ENCODE measurements at regions not wholly inside any gene's neighbourhood (a gene's known extent, or its start where the extent isn't known, plus 50 kb on each side); places are given as distances from the start of the nearest gene placed in this dataset.

DNA sequence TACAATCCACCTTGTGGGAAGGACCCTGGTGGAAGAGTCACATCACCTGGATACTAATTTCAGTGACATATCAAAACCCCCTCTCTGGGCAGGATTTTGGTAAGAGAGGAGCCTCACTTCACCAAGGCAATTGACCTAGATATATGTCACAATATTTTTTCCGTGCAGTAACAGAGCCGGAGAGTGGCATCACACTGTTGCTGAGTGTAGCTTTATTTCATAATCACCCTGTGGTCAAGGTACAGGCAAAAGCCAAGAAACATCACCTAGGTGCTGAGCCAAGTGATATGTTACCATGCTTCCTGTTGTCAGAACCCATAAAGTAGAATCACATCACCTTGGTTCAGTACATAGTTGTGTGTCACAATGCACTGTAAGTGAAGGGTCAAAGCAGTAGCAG, 895.2 kb upstream of the TSPY4 start:
- Histone ChIP-seq H3K9me3 (no peaks in the 10 kb centered on the region), H3K27ac (no peak overlapping the region), H3K4me1 (no peaks in the 10 kb centered on the region), H3K36me3 (no peaks in the 10 kb centered on the region), H3K27me3 (no peaks in the 10 kb centered on the region), H3K4me3 (no peak overlapping the region)
- no peak for TF ChIP-seq CTCF (IDR thresholded peaks at IDR 0.05 in 4 of 5, conservative IDR thresholded peaks at IDR 0.05 in 1 of 5)
- no peak for TF ChIP-seq POLR2A (IDR thresholded peaks at IDR 0.05)
- in situ Hi-C loops (cut with MboI; ENCODE audit: low sequenced_read_pairs in 4 of 4) = no loop called here
- DNase-seq (no peak), ATAC-seq (peak in 1 of 2 donors; percentile 50)
- intact Hi-C loops (cut with DNase I; ENCODE audit: low total_unique reads) = no loop called here

DNA sequence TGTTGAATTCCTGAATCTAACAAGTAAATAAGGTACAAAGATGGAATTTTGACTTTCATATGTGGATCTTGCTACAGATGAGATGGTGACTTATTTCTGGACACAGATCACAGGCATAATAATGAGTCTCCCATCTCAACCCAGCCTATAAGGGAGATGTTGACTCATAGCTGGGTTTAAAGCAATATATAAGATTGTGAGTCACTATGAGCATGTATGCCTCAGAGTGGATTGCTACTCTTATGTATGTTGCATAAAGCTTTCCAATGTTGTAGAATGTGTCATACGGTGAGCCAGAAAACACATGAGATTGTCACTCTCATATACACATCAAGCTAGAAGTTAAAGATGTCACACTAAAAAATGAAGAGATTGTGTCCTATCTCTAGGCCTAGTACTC, 884.3 kb upstream of the TSPY4 start:
- ATAC-seq = no peak
- Histone ChIP-seq H3K36me3 (no peaks in the 10 kb centered on the region), H3K27ac (no peak overlapping the region), H3K27me3 (no peaks in the 10 kb centered on the region), H3K4me3 (no peak overlapping the region), H3K4me1 (no peaks in the 10 kb centered on the region), H3K9me3 (no peaks in the 10 kb centered on the region)
- no peak for TF ChIP-seq CTCF (IDR thresholded peaks at IDR 0.05 in 4 of 5, conservative IDR thresholded peaks at IDR 0.05 in 1 of 5)
- TF ChIP-seq POLR2A (IDR thresholded peaks at IDR 0.05) = no peak
- intact Hi-C loops (cut with DNase I; ENCODE audit: low total_unique reads) = no loop called here
- DNase-seq = no peak
- in situ Hi-C loops (cut with MboI; ENCODE audit: low sequenced_read_pairs in 4 of 4) = loop anchor here in 1 of 4 donors (25.0 kb wide), 1 partner anchor 109 kb away; no protein-coding TSS in a partner anchor

DNA sequence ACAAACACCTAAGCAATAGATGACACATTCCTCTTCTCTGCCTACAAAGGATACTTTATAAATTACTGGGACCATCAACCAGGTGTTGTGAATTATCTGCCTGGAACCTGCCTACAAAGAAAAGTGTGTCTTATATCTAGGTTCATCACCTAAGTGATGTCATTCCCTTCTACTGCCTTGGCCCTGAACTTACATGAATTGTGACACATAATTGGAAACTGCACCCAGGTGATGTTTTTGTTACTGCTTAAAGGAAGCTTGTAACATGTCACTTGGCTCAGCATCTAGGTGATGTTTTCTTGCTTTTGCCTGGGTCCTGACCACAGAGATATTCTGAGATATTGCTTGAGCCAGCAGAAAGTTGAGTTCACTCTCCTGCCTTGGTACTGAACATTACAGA, 870.5 kb upstream of the TSPY4 start:
- Histone ChIP-seq H3K4me3 (no peak overlapping the region), H3K9me3 (no peaks in the 10 kb centered on the region), H3K27ac (no peak overlapping the region), H3K4me1 (no peaks in the 10 kb centered on the region), H3K27me3 (no peaks in the 10 kb centered on the region), H3K36me3 (no peaks in the 10 kb centered on the region)
- no peak for DNase-seq
- TF ChIP-seq POLR2A (IDR thresholded peaks at IDR 0.05) (no peak), CTCF (IDR thresholded peaks at IDR 0.05 in 4 of 5, conservative IDR thresholded peaks at IDR 0.05 in 1 of 5) (no peak)
- in situ Hi-C loops (cut with MboI; ENCODE audit: low sequenced_read_pairs in 4 of 4) = loop anchor here in 1 of 4 donors (25.0 kb wide), 1 partner anchor 95 kb away; no protein-coding TSS in a partner anchor
- ATAC-seq = no peak
- intact Hi-C loops (cut with DNase I; ENCODE audit: low total_unique reads) = no loop called here

- no peaks in the 10 kb centered on the region for H3K36me3 ChIP-seq
- no peaks in the 10 kb centered on the region for H3K9me3 ChIP-seq
- TF ChIP-seq POLR2A (IDR thresholded peaks at IDR 0.05) (no peak), CTCF (IDR thresholded peaks at IDR 0.05 in 4 of 5, conservative IDR thresholded peaks at IDR 0.05 in 1 of 5) (no peak)
- H3K27me3 ChIP-seq = no peaks in the 10 kb centered on the region
- H3K27ac ChIP-seq = no peak overlapping the region
- intact Hi-C loops (cut with DNase I; ENCODE audit: low total_unique reads) = no loop called here
- H3K4me1 ChIP-seq = no peaks in the 10 kb centered on the region
- DNase-seq = no peak
- H3K4me3 ChIP-seq = no peak overlapping the region
- ATAC-seq = no peak
- in situ Hi-C loops (cut with MboI; ENCODE audit: low sequenced_read_pairs in 4 of 4) = loop anchor here in 1 of 4 donors (25.0 kb wide), 1 partner anchor 92 kb away; no protein-coding TSS in a partner anchor
Observed at GRCh38 chrY:8470249-8470648, 867.0 kb upstream of the TSPY4 start.

GRCh38 chrY:8479141-8479540, 858.1 kb upstream of the TSPY4 start:
- ATAC-seq (no peak), DNase-seq (no peak)
- Histone ChIP-seq H3K36me3 (no peaks in the 10 kb centered on the region), H3K27ac (no peak overlapping the region), H3K4me1 (no peaks in the 10 kb centered on the region), H3K27me3 (no peaks in the 10 kb centered on the region), H3K9me3 (no peaks in the 10 kb centered on the region), H3K4me3 (no peak overlapping the region)
- intact Hi-C loops (cut with DNase I; ENCODE audit: low total_unique reads) = no loop called here
- in situ Hi-C loops (cut with MboI; ENCODE audit: low sequenced_read_pairs in 4 of 4) = no loop called here
- no peak for TF ChIP-seq CTCF (IDR thresholded peaks at IDR 0.05 in 4 of 5, conservative IDR thresholded peaks at IDR 0.05 in 1 of 5)
- TF ChIP-seq POLR2A (IDR thresholded peaks at IDR 0.05) = no peak

Data from gastrocnemius medialis (tissue), 4 donors.